ES-I3 (cell line): ENCODE measurements at regions not wholly inside any gene's neighbourhood (a gene's known extent, or its start where the extent isn't known, plus 50 kb on each side); places are given as distances from the start of the nearest gene placed in this dataset.
"Not testable (repeated sequence)": the region's sequence is repeated elsewhere in the genome, so short reads cannot be mapped to it uniquely, and the experiment has no call there.

Source experiments
- H3K36me3 ChIP-seq: 2 replicates; pipeline ENCODE4 v1.6.1; 2013; ENCODE audit warnings: mild to moderate bottlenecking, low read length, control low read depth, moderate library complexity; ENCODE audit not compliant: insufficient read depth
- H3K4me1 ChIP-seq: 2 replicates; pipeline ENCODE4 v1.6.1; 2013; ENCODE audit warnings: mild to moderate bottlenecking, control low read depth, low read length; ENCODE audit not compliant: insufficient read depth
- H3K9ac ChIP-seq: 2 replicates; pipeline ENCODE4 v1.6.1; 2013; ENCODE audit warnings: low read depth, mild to moderate bottlenecking, low read length, moderate library complexity
- H3K9me3 ChIP-seq: 2 replicates; pipeline ENCODE4 v1.6.1; 2013; ENCODE audit warnings: mild to moderate bottlenecking, low read length, moderate library complexity; ENCODE audit not compliant: control insufficient read depth, insufficient read depth

DNA sequence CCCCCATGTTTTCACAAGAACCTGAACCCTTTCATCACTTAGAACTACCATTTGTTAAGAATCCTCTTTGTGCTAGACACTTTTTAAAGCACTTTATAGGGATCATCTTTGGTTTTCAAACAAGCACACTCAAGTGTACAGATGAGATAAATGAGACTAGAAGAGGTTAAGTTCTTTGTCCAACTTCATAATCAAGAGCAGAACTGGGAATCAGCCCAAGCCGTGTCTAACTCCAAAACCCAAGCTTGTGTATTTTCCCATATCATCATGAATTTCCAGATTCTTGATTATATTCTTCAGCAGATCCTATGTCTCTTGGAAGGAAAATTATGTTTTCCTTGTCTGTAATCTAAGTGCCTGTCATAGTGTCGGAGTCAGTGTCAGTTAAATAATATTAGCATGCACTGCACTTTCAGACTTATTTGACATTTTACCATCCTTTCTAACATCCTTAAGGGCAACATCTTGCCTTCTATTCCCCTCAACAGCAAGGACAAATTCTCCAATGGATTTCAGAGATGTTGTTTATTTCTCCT, 123.0 kb upstream of the SETBP1 start:
- Histone ChIP-seq H3K9ac (no peak overlapping the region), H3K4me1 (no peaks in the 10 kb centered on the region; the same call in 1 of the 2 replicates), H3K36me3 (no peaks in the 10 kb centered on the region), H3K9me3 (no peaks in the 10 kb centered on the region)

DNA sequence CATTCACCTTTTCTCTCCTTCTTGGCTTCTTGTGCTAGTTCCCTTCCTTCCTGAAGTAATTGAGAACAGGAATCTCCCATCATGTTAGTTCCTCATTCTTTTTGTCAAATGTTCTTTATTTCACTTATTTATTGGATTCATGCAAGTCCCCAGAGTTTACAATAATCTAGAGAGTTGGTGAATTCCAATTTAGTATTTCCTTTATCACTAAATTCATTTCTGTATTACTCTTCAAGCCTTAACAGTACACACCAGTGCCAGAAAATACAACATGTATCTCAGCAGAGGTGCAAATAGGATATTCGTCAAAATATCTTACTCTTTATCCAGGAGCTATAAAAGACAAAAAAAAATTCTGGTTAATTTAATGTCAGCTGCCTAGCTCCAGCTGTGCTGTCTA, 121.9 kb upstream of the SETBP1 start:
- H3K9me3 ChIP-seq, result no peaks in the 10 kb centered on the region
- no peak overlapping the region for H3K9ac ChIP-seq
- no peaks in the 10 kb centered on the region for H3K4me1 ChIP-seq
- no peaks in the 10 kb centered on the region for H3K36me3 ChIP-seq

DNA sequence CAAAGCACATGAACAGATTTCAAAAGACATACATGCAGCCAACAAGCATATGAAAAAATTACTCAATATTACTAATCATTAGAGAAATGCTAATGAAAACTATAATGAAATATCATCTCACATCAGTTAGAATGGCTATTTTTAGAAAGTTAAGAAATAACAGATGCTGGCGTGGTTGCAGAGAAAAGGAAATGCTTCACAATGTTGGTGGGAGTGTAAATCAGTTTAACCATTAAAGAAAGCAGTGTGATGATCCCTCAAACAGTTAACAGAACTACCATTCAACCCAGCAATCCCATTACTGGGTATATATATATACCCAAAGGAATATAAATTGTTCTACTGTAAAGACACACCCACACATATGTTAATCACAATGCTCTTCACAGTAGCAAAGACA, 117.7 kb upstream of the SETBP1 start:
- H3K4me1 ChIP-seq, result peaks cover 5% of the 10 kb centered on the region
- H3K36me3 ChIP-seq, result no peaks in the 10 kb centered on the region
- H3K9ac ChIP-seq, result no peak overlapping the region
- no peaks in the 10 kb centered on the region for H3K9me3 ChIP-seq

DNA sequence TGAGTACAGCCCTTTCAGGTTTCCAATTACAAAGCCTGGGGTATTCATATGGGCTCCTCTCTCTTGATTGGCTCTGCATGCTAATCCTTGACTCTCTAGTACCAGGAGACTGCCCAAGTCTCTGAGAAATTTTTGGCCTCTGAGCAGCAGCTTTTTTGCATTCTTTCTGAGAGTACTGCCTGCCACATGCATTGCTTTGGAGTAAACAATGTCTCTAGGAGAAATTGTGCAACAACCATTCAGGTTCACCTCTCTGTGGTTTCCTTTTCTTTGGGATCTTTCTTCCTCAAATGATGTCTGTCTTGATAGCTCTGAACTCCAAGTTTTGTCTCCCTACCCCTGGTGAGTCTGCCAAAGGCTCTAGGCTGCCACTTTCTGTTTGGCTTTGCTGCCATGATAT, 115.8 kb upstream of the SETBP1 start:
- peaks cover 5% of the 10 kb centered on the region for H3K4me1 ChIP-seq
- no peaks in the 10 kb centered on the region for H3K9me3 ChIP-seq
- no peak overlapping the region for H3K9ac ChIP-seq
- H3K36me3 ChIP-seq, result no peaks in the 10 kb centered on the region

DNA sequence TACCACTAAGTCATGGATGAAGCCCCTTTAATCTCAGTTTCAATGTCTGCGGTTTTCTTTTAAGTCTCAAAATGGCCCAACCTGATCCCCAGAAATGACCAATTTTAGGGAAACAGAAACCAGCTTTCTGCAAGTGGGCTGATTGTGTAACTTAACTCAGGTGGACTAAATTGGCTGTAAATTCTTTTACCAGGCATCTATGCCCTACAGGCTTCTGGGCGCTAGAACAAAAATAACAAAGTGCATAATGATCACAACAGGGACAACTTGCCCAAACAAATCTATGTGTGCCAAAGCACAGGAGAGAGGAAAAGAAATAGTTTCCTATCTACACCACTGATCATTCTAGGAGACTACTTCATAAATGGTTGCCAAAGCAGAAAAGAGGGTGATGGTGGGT, 112.3 kb upstream of the SETBP1 start:
- Histone ChIP-seq H3K36me3 (no peaks in the 10 kb centered on the region), H3K9me3 (no peaks in the 10 kb centered on the region), H3K4me1 (peaks cover 5% of the 10 kb centered on the region), H3K9ac (no peak overlapping the region)

DNA sequence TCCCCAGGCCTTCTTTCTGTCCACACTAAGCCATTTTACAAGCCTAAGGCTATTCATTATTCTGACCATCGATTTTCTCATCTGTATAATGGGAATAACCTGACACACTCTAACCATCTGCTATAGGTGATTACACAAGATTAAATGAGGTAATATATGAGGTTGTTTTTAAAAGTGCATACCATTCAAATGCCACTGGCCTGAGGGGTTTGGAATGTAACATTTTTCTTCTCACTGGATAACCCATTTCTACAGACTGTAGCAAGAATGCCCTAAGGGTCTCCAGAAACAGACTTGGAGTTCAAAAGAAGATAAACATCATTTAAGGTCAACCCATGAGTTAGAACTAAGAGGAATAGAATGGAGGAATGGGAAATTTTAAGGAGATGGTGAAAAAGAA, 111.7 kb upstream of the SETBP1 start:
- no peak overlapping the region for H3K9ac ChIP-seq
- H3K9me3 ChIP-seq, result no peaks in the 10 kb centered on the region
- peaks cover 5% of the 10 kb centered on the region for H3K4me1 ChIP-seq
- H3K36me3 ChIP-seq, result no peaks in the 10 kb centered on the region

DNA sequence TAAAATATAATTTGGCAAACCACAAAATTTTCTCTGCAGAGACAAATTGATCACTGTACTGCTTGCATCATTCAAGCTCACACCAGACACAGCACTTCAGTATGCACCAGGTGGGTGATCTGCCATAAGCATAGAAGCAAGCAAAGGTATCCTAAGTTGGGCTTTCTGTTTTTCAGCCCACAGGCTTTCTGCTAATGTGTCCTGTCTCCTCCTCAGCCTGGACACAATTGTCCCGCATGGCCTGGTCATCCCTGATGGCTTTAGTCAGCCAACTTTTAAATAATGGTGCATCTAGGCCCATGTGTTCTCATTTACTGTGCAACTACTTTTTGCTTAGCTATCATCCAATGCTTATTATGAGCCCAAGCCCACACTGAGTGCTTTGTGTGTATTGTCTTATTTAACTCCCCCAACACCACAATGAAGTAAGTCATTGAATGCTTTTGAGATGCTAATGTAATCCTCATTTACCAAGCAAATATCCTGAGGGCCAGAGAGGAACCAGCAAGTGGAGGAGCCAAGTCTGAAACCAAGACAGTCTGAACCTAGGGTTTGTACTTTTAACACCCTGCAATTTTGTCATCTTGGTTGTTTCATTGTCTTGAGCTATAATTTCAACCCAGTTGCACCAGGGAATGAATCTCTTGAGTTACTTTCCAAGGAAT, 111.2 kb upstream of the SETBP1 start:
- peaks cover 5% of the 10 kb centered on the region for H3K4me1 ChIP-seq
- no peak overlapping the region for H3K9ac ChIP-seq
- H3K9me3 ChIP-seq, result no peaks in the 10 kb centered on the region
- no peaks in the 10 kb centered on the region for H3K36me3 ChIP-seq

DNA sequence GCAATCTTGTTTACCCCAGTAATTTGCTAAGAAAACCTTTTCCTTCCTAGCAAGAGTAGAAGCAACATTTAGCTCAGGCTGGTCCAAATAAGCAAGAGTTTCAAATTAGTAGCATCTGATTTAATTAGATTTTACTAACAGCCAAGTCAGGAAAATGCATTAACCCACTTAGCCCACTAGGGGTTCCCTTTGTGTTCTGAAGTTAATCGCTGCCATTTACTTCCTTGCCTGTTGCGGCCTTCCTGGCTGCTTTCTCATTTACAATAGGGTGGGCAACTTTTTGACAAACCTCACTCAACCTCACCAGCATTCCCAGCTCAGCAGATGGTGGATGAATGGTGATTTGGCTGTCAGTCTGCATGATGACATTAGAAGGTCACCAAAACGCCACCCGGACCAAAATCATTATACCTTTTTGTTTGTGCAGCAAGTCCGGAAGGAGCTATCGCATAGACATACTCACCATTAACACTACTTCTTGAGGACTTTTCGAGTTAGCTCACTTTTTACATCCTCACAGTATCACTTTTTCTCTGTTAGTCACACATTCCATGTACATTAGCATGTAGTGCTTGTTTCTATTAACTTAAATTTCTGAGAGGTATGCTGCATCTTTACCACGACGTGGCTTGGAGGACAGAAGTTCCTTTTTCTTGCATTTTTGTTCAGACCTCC, 101.5 kb upstream of the SETBP1 start:
- Histone ChIP-seq H3K9me3 (no peaks in the 10 kb centered on the region), H3K36me3 (no peaks in the 10 kb centered on the region), H3K4me1 (no peaks in the 10 kb centered on the region), H3K9ac (no peak overlapping the region)

DNA sequence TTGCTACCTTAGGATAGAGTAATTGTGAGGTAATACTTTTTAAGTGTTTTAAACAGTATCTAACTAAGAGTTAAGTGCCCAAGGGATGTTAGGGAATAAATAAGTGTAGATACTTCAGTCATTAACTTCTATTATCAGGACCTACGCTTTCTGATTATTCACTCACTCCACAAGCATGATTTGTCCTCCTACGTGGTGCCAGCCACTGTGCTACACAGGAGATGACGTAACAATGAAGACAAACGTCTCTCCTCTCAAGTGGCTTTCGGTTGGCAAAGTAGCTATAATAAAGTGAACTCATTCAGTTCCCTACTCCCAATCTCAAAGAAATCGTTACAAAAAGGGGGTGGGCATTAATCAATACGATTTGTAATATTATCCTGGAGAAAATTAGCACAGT, 100.9 kb upstream of the SETBP1 start:
- Histone ChIP-seq H3K9ac (no peak overlapping the region), H3K9me3 (no peaks in the 10 kb centered on the region), H3K4me1 (no peaks in the 10 kb centered on the region), H3K36me3 (no peaks in the 10 kb centered on the region)

DNA sequence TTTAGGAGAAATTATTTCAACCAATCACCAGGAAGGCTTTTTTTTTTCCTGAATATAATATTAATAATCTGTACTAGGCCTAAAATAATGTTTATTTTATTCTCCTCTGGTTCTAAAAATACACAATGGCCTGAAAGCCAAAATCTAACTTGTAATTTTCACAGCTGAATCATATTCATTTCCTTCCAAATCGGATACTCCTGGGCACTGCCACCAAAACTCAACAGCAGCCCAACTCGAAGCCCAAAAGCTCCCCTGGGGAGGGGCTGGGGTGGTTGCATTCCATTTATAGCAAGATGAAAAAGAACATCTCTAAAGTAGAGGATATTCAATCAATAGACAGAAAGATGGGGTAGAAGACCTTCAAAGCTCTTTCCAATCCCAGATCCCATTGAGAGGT, 100.5 kb upstream of the SETBP1 start:
- no peak overlapping the region for H3K9ac ChIP-seq
- no peaks in the 10 kb centered on the region for H3K36me3 ChIP-seq
- no peaks in the 10 kb centered on the region for H3K9me3 ChIP-seq
- H3K4me1 ChIP-seq, result no peaks in the 10 kb centered on the region

DNA sequence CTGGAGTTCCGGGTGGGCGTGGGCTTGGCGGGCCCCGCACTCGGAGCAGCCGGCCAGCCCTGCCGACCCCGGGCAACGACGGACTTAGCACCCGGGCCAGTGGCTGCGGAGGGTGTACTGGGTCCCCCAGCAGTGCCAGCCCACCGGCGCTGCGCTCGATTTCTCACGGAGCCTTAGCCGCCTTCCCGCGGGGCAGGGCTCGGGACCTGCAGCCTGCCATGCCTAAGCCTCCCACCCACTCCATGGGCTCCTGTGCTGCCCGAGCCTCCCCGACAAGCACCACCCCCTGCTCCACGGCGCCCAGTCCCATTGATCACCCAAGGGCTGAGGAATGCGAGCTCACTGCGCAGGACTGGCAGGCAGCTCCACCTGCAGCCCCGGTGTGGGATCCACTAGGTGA, 99.9 kb upstream of the SETBP1 start:
- H3K9ac ChIP-seq, H3K4me1 ChIP-seq, H3K9me3 ChIP-seq, H3K36me3 ChIP-seq: not testable (repeated sequence)

DNA sequence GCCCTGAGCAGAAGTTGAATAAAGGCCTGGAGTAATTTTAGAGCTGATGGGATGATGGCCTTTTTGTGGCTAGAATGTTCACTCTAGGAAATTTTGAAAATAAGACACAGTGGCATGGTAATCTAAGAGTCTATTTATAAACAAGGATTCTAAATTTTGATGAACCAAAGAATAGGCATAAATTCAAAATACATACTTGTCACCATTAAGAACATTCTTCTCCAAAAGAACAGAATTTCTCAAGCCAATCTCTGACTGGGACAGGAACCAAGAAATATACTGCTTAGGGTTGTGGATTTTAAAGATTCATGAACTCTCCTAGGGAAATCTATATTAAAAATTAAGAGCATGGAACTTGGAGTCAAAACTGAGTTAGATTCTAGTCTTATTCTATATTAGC, 98.2 kb upstream of the SETBP1 start:
- Histone ChIP-seq H3K9ac (no peak overlapping the region), H3K36me3 (no peaks in the 10 kb centered on the region), H3K9me3 (no peaks in the 10 kb centered on the region), H3K4me1 (no peaks in the 10 kb centered on the region)

DNA sequence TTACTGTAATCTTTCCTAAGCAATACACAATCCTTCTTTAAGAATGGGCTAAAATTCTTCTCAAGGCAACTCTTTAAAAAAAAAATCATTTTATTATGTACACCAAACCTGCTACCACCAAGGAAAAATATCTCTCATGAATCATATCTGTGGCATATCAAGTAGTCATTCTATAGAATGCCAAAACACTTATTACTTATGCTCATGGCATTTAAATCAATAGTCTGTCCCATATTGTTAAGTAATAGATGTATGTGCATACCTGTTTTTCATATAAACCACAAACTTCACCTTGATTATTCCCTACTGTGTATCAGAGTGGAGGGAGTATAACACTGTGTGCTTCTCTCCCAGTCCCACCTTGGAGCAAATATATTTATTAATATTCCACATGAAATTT, 95.8 kb upstream of the SETBP1 start:
- no peaks in the 10 kb centered on the region for H3K36me3 ChIP-seq
- H3K9me3 ChIP-seq, result no peaks in the 10 kb centered on the region
- no peak overlapping the region for H3K9ac ChIP-seq
- no peaks in the 10 kb centered on the region for H3K4me1 ChIP-seq

DNA sequence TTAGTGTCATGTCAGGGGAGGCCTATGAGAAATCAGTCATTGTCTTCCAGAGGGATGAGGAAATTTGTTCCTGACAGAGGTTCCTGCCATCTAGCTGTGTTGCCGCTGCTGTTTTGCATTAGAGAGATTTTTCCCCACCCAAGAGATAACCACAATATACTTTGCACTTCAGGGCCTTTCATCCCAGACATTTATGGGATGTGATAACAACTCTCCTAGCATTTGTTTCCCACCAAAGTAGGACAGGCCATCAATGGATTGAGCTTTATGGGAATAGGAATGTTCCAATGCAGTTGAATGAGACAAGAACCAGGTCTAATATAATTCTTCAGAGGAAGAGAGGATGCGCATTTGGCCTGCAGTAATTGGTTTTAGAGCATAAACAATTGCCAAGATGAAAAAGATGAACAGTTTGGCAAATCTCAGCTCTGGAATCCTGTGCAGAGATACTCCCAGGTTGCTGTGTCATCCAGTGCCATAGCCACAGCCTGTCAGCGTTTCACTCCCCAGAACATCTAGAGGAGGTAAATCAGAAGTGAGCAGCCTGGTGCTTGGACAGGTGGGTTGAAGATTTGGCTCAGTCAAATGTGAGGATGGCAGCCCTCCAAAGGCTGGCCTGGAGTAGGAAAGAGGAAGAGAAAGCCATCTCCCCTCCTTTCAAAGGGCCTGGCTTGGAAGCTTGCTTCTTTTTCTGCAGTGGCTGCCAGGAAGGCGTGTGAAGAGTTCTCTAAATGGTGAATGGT, 93.7 kb upstream of the SETBP1 start:
- H3K4me1 ChIP-seq, result no peaks in the 10 kb centered on the region
- no peaks in the 10 kb centered on the region for H3K9me3 ChIP-seq
- H3K9ac ChIP-seq, result no peak overlapping the region
- H3K36me3 ChIP-seq, result no peaks in the 10 kb centered on the region

DNA sequence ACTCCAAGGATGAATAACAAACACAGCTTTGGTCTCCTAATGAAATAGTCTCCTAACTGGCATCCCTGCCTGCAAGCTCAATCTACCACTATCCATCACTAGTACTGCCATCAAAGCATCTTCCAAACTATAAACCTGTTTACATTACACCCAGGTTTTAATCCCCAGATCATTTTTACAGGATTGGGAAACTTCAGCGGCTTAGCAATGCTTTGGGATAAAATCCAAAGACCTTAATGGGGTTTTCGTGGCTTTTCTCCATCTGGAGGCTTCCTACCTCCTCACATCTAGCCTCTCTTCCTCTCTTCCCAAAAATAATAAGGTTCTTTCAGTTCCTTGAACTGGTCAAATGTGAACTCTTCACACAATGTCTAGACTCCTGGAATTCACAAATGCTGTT, 92.2 kb upstream of the SETBP1 start:
- Histone ChIP-seq H3K4me1 (no peaks in the 10 kb centered on the region), H3K9ac (no peak overlapping the region)

More for the DNA sequence above, 92.2 kb upstream of the SETBP1 start:
- H3K36me3 ChIP-seq, result no peaks in the 10 kb centered on the region
- no peaks in the 10 kb centered on the region for H3K9me3 ChIP-seq
